HG03354 (cell line): ENCODE measurements at regions not wholly inside any gene's neighbourhood (a gene's known extent, or its start where the extent isn't known, plus 50 kb on each side); places are given as distances from the start of the nearest gene placed in this dataset.

Experiments used
- ATAC-seq: cut with Tn5 transposase; IDR thresholded peaks from one replicate; pipeline ENCODE4 v1.9.1; 2021; ENCODE audit warnings: mild to moderate bottlenecking; ENCODE audit not compliant: unreplicated experiment, poor library complexity, severe bottlenecking

GRCh38 chr11:131109790-131110189, 193.5 kb upstream of the SNX19 start:
- ATAC-seq: no peak

GRCh38 chr11:131111775-131112174, 195.5 kb upstream of the SNX19 start:
- no peak for ATAC-seq

DNA sequence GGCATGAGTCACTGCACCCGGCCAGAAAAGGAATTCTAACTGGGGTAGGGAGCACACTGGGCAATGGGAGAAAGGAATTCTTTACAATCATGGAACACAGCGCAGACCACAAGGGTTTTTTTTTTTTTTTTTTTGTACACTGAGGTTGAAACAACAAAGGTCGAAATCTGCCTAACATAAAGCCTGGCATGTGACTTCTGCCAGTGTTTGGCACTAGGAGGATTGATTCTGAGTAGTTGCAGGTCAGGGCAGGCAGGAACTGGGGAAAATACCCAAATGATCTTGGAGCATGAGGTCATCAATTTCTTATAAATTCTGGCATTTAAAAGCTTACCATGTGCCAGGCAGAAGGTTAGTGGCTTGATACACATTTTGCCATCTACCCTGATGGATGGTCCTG, 202.0 kb upstream of the SNX19 start:
- no peak for ATAC-seq

DNA sequence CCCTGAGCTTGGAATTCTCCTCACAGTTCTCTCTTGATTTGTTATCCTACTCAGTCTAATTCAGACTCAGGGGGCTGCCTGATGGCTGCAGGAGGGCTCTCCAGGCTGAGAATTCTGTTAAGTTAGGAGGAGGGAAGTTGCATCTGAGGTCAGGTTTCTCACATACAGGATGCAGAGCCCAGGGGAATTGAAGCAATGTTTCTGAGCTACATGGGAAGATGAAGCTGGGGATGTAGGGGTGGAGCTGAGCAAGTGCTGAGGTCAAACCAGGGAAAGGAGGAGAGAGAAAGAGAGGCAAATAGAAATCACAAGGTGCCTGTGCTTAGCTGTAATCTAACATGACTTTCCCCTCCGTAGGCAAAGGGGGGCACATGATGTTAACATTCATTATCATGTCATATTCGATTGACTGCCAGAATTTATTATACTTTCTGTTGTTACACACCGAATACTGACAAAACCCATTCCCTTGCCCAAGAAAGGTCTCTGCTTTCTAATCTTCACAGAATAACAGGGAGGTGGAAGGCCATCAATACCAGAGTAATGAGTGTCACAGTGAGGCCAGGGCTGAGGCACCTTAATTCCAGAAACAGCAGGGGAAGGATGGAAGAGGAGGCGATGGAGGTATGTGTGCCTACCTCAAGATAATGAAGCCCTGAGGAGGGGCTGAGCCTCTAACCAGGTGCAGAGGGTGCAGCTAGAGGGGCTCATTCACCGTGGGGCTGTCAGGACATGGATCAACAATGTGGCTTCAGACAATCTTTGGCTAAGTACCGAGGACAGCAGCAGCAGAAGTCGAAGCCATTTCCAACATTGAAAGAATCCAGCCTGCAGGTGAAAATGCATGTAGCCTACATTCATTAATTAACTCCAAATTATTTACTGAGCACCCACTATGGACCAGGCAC, 205.4 kb upstream of the SNX19 start:
- no peak for ATAC-seq

DNA sequence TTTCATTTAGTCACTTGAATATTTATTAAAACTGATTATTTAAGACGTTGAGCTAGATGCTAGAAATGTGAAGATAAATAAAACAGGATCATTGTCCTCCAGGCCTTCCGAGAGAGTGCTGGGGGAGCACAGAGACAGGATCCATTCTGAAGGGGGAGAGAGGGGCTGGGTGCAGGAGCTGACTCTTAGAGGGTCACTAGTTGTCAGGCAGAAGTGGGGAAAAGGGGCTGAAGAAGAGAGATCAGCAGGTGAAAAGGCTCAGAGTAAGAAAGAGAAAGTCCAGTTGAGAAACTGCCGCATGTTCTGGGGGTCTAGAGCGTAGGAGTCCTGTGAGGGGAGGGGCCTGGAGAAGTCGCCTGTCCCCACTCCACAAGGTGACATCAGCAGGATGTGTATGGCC, 206.2 kb upstream of the SNX19 start:
- no peak for ATAC-seq

DNA sequence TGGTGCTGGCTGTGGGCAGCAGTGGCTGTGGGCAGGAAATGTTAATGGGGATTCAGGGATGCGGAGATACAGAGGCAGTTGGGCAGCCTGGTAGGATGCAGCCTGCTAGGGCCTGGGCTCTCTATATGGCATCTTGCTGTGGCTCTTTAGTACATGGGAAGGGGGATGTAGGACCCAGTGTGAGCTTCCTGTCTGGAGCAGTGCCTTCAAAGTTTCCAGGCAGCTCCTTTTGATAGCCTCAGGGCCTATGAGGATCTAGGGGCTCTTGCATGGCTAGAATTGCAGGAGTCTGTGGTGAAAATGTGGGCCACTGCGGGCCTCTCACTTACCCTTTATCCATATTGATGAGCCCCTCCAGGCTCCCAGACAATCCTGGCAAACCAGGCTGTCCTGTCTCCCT, 213.2 kb upstream of the SNX19 start:
- ATAC-seq: no peak

DNA sequence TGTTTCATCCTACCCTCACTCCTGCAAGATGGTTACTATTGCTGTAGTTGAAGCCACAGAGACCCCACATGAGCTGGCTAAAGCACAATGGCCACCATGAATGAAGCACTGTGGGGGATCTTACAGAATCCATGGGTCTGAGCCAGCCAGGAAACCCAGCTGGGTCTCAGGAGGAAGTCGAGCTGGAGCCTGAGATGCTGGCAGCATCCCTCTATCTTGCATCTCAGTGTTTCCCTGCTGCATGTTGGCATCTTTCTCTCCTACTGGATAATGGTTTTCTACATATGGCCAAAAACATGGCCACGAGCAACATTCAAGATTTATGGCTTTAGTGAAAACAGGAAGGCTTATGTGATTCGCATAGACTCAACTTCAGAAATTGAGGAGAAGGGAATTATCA, 219.3 kb upstream of the SNX19 start:
- no peak for ATAC-seq

GRCh38 chr11:131136486-131136885, 220.2 kb upstream of the SNX19 start:
- no peak for ATAC-seq

DNA sequence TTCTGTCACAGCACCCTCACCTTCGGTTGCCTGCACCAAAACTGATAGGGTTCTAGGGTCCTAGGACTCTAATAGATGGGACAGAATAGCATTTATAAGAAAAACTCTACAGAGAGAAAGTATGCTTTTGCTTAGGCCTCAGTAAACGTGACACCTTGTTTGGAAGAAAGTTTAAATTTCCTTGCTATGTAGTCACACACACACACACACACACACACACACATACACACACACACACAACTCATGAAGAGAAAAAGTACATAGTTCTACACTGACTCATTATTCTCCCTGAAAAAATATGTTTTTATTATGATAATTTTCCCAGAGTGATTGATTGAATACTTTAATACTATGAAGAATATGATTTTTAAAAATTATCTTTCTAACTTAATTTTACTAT, 220.8 kb upstream of the SNX19 start:
- ATAC-seq: no peak

DNA sequence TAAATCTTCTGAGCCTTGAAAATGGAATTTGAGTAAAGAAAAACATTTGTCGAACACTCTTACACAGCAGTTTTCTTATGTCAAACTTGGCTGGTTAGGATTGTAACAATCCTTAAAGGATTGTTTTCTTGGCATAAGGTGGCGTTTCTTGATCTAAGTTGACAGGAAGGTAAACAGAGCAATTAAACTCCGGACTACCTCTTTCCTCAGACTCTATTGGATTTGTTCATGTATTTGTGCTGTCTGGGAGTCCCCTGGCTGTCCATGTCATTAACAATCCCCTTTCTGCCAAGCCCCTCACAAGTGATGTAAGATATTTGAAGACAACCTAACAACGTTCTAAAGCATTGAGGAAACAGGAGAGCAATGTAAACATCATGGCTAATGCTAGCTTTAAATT, 222.5 kb upstream of the SNX19 start:
- no peak for ATAC-seq

DNA sequence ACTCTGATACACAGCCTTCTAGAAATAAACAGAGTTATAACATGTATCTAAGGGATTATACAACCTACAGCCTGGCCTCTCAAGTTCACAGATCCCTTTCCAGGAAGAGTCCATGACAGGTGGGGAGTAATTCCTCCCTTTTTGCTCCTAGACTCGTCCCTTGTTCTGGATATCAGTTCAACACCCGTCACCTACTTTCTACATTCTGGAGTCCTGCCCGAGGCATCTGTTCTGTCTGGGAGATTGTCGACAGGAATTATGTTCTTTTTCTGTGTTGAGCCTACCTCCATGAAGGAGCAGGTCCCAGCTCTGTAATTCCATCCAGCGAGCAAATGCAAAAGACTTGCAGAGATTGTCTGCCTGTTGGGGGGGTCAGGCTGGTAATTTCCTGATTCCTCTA, 224.6 kb upstream of the NTM start:
- ATAC-seq: no peak

GRCh38 chr11:131146827-131147490, 223.5 kb upstream of the NTM start:
- ATAC-seq: no peak

- no peak for ATAC-seq
Observed at GRCh38 chr11:131154351-131154750, 216.1 kb upstream of the NTM start.

- ATAC-seq: no peak
Observed at GRCh38 chr11:131157678-131158077, 212.7 kb upstream of the NTM start.

- ATAC-seq: no peak
Observed at GRCh38 chr11:131160846-131161245, 209.6 kb upstream of the NTM start.

DNA sequence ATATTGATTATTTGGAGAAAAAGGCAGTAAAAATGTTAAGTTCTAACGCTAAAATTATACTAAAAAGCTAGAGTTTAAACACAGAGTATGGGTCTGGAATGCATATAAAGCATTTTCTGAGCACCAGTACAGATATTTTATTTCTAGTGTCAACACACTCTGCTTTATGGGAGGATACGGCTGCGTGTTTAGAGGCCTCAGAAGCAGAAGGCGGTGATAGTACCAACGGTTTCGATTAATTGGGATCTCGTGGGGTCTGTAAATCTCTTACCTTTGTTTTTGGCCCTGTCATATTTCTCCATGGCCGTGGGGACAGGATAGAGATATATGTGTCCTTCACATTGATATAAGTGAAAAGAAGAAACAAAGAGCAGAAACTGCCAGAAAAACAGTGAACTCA, 206.8 kb upstream of the NTM start:
- ATAC-seq: no peak

GRCh38 chr11:131165036-131165435, 205.4 kb upstream of the NTM start:
- no peak for ATAC-seq

- ATAC-seq: no peak
Observed at GRCh38 chr11:131168839-131169713, 201.3 kb upstream of the NTM start.

GRCh38 chr11:131172011-131172410, 198.4 kb upstream of the NTM start:
- ATAC-seq: no peak

DNA sequence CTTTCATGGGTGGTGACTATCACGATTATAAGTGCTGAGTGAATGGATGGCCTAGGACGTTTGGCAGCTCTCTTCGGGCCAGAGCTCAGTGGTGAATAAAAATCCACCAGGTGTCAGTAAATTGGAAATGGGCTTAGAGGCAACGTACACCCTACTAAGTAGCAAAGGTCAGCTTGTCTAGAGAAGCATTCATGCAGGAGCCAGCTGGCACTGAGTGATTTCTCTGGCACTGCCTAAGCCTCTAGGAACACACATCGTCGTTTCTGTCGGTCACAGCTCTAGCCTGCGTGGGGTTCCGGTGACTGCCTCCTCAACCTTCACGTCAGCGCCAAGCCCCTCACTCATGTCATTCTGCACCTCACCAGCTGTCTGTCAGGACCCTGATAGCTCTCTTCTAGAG, 192.4 kb upstream of the NTM start:
- ATAC-seq: no peak
